ENCODE measurements at regions not wholly inside any gene's neighbourhood (a gene's known extent, or its start where the extent isn't known, plus 50 kb on each side); places are given as distances from the start of the nearest gene placed in this dataset.

DNA sequence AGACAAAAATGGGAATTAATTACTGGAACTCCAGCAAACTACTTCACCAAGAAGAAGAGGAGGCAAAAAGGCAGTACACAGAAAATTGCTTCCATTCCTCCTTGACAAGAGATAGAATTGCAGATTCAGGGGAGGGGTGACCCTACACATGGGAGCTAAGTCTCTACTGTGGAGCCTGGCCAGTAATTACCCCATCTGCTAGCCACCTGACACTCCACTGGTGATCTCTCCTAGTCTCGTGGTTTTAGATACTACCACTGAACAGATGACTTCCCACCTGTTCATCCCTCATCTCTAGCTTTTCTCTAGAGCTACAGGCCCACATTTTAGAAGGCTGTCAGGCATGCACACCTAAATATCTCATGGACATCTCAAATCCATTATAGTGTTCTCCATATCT is 224.3 kb upstream of the NR2F2 start:
- TF ChIP-seq POLR2AphosphoS5 (IDR thresholded peaks at IDR 0.05; ENCODE audit: low read depth, low read length) (no peak), SIN3A (IDR thresholded peaks at IDR 0.05; ENCODE audit: borderline replicate concordance, insufficient read depth, low read length) (no peak), TAF1 (IDR thresholded peaks at IDR 0.05; ENCODE audit: borderline replicate concordance, insufficient read depth, low read length) (no peak), REST (IDR thresholded peaks at IDR 0.05; ENCODE audit: insufficient read depth in 1 of 2, low read depth in 2 of 2, low read length in 2 of 2) (no peak)

Measured in PFSK-1 (cell line).